HL-60 (cell line): ENCODE measurements at regions not wholly inside any gene's neighbourhood (a gene's known extent, or its start where the extent isn't known, plus 50 kb on each side); places are given as distances from the start of the nearest gene placed in this dataset.

Source experiments
- DNase-seq, 2 experiments: peaks; one replicate each; pipeline ENCODE4 v3.0.0-alpha.2; 2010 to 2020; ENCODE audit warnings: low read depth in 1 of 2, low spot score in 1 of 2
- H3K27ac ChIP-seq: fragments of 250-450 bp; sonication (Bioruptor Pico); replicated peaks from 2 replicates; pipeline ENCODE4 v1.5.1; 2020; ENCODE audit warnings: mild to moderate bottlenecking, moderate library complexity
- H3K27me3 ChIP-seq: fragments of 250-450 bp; sonication (Bioruptor Pico); 2 replicates; pipeline ENCODE4 v1.5.1; 2021; ENCODE audit warnings: mild to moderate bottlenecking, moderate library complexity; ENCODE audit not compliant: insufficient read depth, poor library complexity, severe bottlenecking
- H3K4me3 ChIP-seq: replicated peaks from 2 replicates; pipeline ENCODE4 v1.5.1; 2011; ENCODE audit warnings: mild to moderate bottlenecking, control low read depth, low read length; ENCODE audit not compliant: insufficient read depth
- CTCF ChIP-seq: IDR thresholded peaks from one replicate; pipeline ENCODE4 v1.5.1; 2011; ENCODE audit warnings: low read length, control low read depth, inconsistent platforms; ENCODE audit not compliant: insufficient read depth
- GABPA ChIP-seq: IDR thresholded peaks from 2 replicates; pipeline ENCODE4 v1.6.1; 2012; ENCODE audit warnings: low read depth
- POLR2AphosphoS5 ChIP-seq: IDR thresholded peaks from 2 replicates; pipeline ENCODE4 v1.6.1; 2012; ENCODE audit warnings: low read depth
- REST ChIP-seq: IDR thresholded peaks from 2 replicates; pipeline ENCODE4 v1.6.1; 2012; ENCODE audit warnings: low read depth; ENCODE audit not compliant: insufficient replicate concordance
- SPI1 ChIP-seq: IDR thresholded peaks from 2 replicates; pipeline ENCODE4 v1.6.1; 2012; ENCODE audit warnings: low read depth, mild to moderate bottlenecking, borderline replicate concordance

GRCh38 chr5:51908215-51908614 lies 525.0 kb downstream of the ISL1 start:
- H3K27ac ChIP-seq = no peak overlapping the region
- no peak overlapping the region for H3K4me3 ChIP-seq
- TF ChIP-seq GABPA (no peak), SPI1 (no peak), POLR2AphosphoS5 (no peak), CTCF (no peak)
- H3K27me3 ChIP-seq = no peaks in the 10 kb centered on the region
- DNase-seq = no peak

GRCh38 chr5:51944500-51945125 lies 561.4 kb downstream of the ISL1 start:
- no peak for DNase-seq
- Histone ChIP-seq H3K27me3 (no peaks in the 10 kb centered on the region), H3K27ac (no peak overlapping the region), H3K4me3 (no peak overlapping the region)
- no peak for TF ChIP-seq POLR2AphosphoS5
- TF ChIP-seq GABPA = no peak
- no peak for TF ChIP-seq SPI1
- no peak for TF ChIP-seq REST
- no peak for TF ChIP-seq CTCF

- Histone ChIP-seq H3K27ac (no peak overlapping the region), H3K4me3 (no peak overlapping the region), H3K27me3 (no peaks in the 10 kb centered on the region)
- no peak for DNase-seq
- TF ChIP-seq CTCF (no peak), GABPA (no peak), POLR2AphosphoS5 (no peak), SPI1 (no peak), REST (no peak)
Observed at GRCh38 chr5:51958473-51958872, 575.2 kb downstream of the ISL1 start.

GRCh38 chr5:51960617-51961121 lies 577.4 kb downstream of the ISL1 start:
- H3K4me3 ChIP-seq = no peak overlapping the region
- no peak for DNase-seq
- H3K27ac ChIP-seq = no peak overlapping the region
- no peaks in the 10 kb centered on the region for H3K27me3 ChIP-seq
- TF ChIP-seq POLR2AphosphoS5 (no peak), SPI1 (no peak), REST (no peak), GABPA (no peak), CTCF (no peak)
